RWPE1 (cell line): ENCODE measurements at regions not wholly inside any gene's neighbourhood (a gene's known extent, or its start where the extent isn't known, plus 50 kb on each side); places are given as distances from the start of the nearest gene placed in this dataset.
A peak's percentile ranks its signal among the peaks of the same experiment; 100 is the strongest.

Source experiments
- CTCF ChIA-PET: fragments of 350-600 bp; sonication (Branson Sonifier 250); formaldehyde crosslinking; extraction: SDS; loops from one replicate; lab custom pipeline; 2021; lab: Yijun Ruan, JAX
- POLR2A ChIA-PET: fragments of 400-600 bp; formaldehyde crosslinking; extraction: SDS; loops from one replicate; lab custom pipeline; 2020; ENCODE audit warnings: antibody characterized with exemption; ENCODE audit not compliant: low non-redundant PET; lab: Yijun Ruan, JAX
- DNase-seq: peaks from one replicate; pipeline ENCODE4 v3.0.0; 2012; ENCODE audit warnings: low spot score
- H3K27ac ChIP-seq: fragments of 450-650 bp; 2 replicates; pipeline ENCODE4 v1.5.1; 2017
- TF ChIP-seq, protein P1 (sequence below): fragments of 450-650 bp; conservative IDR thresholded peaks from 2 replicates; pipeline ENCODE4 v1.5.1; 2017; ENCODE audit warnings: low read depth, mild to moderate bottlenecking

DNA sequence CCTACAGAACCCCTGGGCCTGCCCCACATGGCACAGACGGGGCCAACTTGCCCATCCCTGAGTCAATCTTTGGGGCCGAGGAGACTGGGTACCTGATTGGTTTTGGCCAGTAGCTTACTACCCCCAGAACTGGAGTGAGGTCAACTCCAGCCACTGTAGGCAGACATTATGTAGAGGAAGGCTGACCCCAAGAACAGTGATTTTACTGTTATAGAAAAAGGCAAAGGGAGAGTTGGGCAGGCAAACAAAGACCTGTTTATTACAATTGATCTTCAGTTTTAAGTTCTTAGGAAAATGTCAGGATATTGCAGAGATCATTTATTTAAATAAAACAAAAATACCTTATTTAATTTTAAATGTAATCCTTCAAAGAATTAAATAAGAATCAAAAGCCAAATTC lies 653.8 kb downstream of the NPHP4 start:
- no peak overlapping the region for H3K27ac ChIP-seq
- DNase-seq: no peak
- ChIA-PET POLR2A (no interaction called here), CTCF (interaction anchor here (0.6 kb wide), 1 partner anchor 450 kb away, joined by 3 read pairs; no protein-coding TSS in a partner anchor)
- TF ChIP-seq, protein P1, sequence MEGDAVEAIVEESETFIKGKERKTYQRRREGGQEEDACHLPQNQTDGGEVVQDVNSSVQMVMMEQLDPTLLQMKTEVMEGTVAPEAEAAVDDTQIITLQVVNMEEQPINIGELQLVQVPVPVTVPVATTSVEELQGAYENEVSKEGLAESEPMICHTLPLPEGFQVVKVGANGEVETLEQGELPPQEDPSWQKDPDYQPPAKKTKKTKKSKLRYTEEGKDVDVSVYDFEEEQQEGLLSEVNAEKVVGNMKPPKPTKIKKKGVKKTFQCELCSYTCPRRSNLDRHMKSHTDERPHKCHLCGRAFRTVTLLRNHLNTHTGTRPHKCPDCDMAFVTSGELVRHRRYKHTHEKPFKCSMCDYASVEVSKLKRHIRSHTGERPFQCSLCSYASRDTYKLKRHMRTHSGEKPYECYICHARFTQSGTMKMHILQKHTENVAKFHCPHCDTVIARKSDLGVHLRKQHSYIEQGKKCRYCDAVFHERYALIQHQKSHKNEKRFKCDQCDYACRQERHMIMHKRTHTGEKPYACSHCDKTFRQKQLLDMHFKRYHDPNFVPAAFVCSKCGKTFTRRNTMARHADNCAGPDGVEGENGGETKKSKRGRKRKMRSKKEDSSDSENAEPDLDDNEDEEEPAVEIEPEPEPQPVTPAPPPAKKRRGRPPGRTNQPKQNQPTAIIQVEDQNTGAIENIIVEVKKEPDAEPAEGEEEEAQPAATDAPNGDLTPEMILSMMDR: no peak

DNA sequence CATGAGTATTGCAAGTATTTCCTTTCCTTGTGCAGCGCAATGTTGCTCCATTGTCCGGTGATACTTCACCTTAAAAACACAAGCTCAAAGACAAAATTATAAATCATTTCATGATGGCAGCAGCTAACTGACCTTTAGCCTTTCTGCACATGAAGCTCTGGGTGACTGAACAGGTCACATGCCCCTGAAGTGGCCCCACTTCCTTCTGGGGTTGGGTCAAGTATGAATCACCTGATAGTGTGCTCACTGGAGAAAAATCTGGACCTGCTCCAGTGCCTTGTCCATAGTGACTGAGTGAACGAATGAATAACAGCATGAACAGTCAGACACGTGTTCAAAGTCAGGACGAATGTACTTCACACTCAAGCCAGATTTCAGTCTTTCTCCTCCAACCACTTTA lies 658.9 kb downstream of the NPHP4 start:
- TF ChIP-seq, protein P1: no peak
- CTCF ChIA-PET: no interaction called here
- peak; percentile 19 for DNase-seq
- POLR2A ChIA-PET: no interaction called here
- no peak overlapping the region for H3K27ac ChIP-seq

DNA sequence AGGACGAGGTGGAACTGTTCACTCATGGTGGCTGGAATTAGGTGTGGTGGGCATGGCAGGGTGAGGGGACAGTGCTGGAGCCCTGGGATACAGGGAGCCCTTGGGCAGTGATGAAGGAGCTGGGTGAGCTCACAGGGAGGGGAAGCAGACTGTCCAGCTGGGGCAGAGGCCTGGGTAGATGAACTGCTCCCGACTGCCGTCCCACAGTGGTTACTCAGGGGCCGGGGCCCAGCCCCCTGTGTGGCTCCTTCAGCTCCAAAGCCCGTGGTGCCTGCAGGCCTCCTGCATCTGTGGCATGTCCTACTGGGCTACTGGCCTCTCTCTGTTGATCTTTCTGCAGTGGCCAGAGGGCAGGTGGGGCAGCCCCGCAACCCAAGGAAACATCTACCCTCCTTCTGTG lies 661.1 kb downstream of the NPHP4 start:
- TF ChIP-seq, protein P1: no peak
- CTCF ChIA-PET: no interaction called here
- H3K27ac ChIP-seq: no peak overlapping the region
- POLR2A ChIA-PET: no interaction called here
- DNase-seq: no peak

DNA sequence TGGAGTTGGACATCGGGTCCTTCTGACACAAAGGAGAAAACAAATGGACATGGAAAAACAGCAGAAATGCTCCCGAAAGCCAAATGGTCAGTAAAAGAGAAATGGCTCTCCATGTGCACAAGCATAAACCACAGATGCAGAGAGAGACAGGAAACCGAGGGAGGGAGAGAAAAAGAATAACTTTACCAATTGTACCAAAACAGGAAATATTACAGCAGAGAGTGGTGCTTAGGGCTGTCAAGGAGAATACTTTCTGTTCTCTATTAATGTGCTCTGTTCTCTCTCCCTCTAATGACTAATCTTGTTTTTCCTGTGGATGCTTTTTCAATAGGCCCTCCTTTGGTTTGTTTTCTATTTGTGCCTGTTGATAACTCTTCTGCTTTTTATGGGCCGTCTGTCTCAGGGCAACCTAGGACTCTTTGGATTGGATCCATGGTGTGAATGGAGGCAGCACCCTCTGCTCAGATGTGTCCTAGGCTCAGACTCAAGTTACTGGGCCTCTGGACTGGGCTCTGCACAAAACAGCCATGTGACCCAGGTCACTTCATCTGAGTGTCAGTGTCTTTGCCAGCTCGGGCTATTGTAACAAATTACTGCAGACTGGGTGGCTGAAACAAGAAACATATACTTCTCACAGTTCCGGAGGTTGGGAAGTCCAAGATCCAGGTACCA lies 663.0 kb downstream of the NPHP4 start:
- POLR2A ChIA-PET: no interaction called here
- TF ChIP-seq, protein P1: no peak
- no peak overlapping the region for H3K27ac ChIP-seq
- no peak for DNase-seq
- CTCF ChIA-PET: no interaction called here

DNA sequence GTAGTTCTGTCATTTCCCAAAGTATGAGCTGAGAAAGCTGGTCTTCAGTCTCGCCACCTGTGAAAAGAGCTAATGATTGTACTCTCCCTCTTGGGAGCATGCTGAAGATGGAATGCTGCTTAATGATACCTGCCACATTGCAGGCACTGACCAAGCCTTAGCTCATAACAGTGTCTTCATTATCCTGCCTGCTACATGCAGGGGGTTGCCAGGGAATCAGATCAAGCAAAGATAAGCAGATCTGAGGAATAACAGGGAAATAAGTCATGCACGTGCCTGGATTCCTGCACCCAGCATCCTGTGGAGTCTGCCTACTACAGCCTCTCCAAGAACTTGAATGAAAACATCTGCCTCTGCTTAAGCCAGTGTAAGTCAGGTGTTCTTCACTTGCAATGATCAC lies 667.3 kb downstream of the NPHP4 start:
- ChIA-PET POLR2A (no interaction called here), CTCF (no interaction called here)
- H3K27ac ChIP-seq: no peak overlapping the region
- TF ChIP-seq, protein P1: no peak
- DNase-seq: no peak

DNA sequence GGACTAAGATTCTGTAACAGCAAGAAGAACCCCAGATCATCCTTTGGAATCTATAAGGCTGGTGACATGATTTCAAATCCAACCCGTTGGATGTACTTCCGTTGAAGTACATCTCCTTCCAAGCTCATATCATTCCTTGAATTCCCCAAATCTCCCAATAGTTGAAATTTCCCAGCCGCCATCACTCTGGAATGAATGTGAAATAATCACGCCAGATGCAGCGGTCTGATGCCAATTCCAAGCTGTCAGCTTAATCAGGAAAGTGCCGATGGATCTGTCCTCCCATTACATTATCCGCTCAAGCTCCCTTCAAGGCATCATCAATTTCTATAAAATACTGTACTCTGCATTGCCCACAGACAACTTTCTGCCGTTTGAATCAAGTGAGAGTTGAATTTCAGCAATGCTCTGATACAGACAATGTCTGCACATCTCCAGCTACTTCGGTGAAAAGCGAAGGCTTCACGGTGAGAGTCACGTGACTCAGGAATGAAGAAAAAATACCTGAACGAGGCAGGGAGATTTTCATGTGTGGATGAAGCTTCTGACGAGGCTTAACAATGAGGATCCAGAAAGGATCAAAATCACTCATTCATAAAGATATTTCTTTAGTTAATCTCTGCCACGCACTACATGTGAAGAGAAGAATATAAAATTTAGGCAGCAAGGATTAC lies 663.9 kb downstream of the AJAP1 start:
- no peak for DNase-seq
- ChIA-PET POLR2A (no interaction called here), CTCF (no interaction called here)
- TF ChIP-seq, protein P1: no peak
- no peak overlapping the region for H3K27ac ChIP-seq
